H1 (cell line): ENCODE measurements at regions not wholly inside any gene's neighbourhood (a gene's known extent, or its start where the extent isn't known, plus 50 kb on each side); places are given as distances from the start of the nearest gene placed in this dataset.

Experiments
- CTCF ChIA-PET: fragments of 300-600 bp; sonication (Branson Sonifier 250); formaldehyde crosslinking; loops from one replicate; lab custom pipeline; 2021; ENCODE audit not compliant: partially characterized antibody; lab: Charles Lee
- POLR2A ChIA-PET: fragments of 300-600 bp; sonication (Branson Sonifier 250); formaldehyde crosslinking; loops from one replicate; lab custom pipeline; 2021; ENCODE audit warnings: inconsistent platforms; ENCODE audit not compliant: partially characterized antibody; lab: Charles Lee
- DNase-seq, 2 experiments: peaks; one replicate each; pipeline versions ENCODE4 v3.0.0 to v3.0.0-alpha.2; 2010 to 2022; ENCODE audit warnings: low spot score in 2 of 2, low read depth in 1 of 2, mixed read lengths in 1 of 2
- FAIRE-seq: peaks from 2 replicates; lab custom pipeline; 2011; peaks lifted over from hg19 to GRCh38; lab: Jason Lieb, UNC
- H2AFZ ChIP-seq: 2 replicates; pipeline ENCODE4 v1.8.1; 2012; ENCODE audit warnings: low read length, inconsistent platforms
- H2AK5ac ChIP-seq: 2 replicates; pipeline ENCODE4 v1.6.1; 2013; ENCODE audit warnings: low read depth, low read length
- H2BK120ac ChIP-seq: replicated peaks from 2 replicates; pipeline ENCODE3; 2013; ENCODE audit warnings: low read depth, low read length, inconsistent platforms
- H2BK12ac ChIP-seq: 2 replicates; pipeline ENCODE4 v1.6.1; 2013; ENCODE audit warnings: low read depth, low read length
- H2BK15ac ChIP-seq: 2 replicates; pipeline ENCODE4 v1.6.1; 2013; ENCODE audit warnings: low read length
- H2BK20ac ChIP-seq: 2 replicates; pipeline ENCODE4 v1.6.1; 2013; ENCODE audit warnings: low read length
- H2BK5ac ChIP-seq: 2 replicates; pipeline ENCODE4 v1.6.1; 2013; ENCODE audit warnings: low read depth, low read length
- H3K14ac ChIP-seq: 2 replicates; pipeline ENCODE4 v1.6.1; 2013; ENCODE audit warnings: inconsistent platforms; ENCODE audit not compliant: insufficient read length
- H3K18ac ChIP-seq: 2 replicates; pipeline ENCODE4 v1.6.1; 2013; ENCODE audit warnings: low read length; ENCODE audit errors: extremely low read depth
- H3K23ac ChIP-seq: 2 replicates; pipeline ENCODE4 v1.6.1; 2013; ENCODE audit warnings: inconsistent platforms; ENCODE audit not compliant: insufficient read length
- H3K23me2 ChIP-seq: 2 replicates; pipeline ENCODE4 v1.6.1; 2013; ENCODE audit warnings: low read depth, low read length
- H3K27ac ChIP-seq: 2 replicates; pipeline ENCODE4 v1.6.1; 2011; ENCODE audit warnings: low read depth, low read length, inconsistent platforms
- H3K27me3 ChIP-seq, 4 experiments: replicated peaks in 1 of 4; 1 replicate in 1 of 4; 2 replicates in 3 of 4; pipeline versions ENCODE4 v1.6.1 to v1.8.1; 2011 to 2013; ENCODE audit warnings: low read length in 3 of 4, mild to moderate bottlenecking in 3 of 4, inconsistent platforms in 2 of 4, mixed read lengths in 2 of 4, moderate library complexity in 1 of 4; ENCODE audit not compliant: control insufficient read depth in 3 of 4, insufficient read depth in 3 of 4; ENCODE audit errors: extremely low read depth in 1 of 4
- H3K36me3 ChIP-seq, 4 experiments: 2 replicates each; pipeline versions ENCODE4 v1.6.1 to v1.8.1; 2011 to 2013; ENCODE audit warnings: mild to moderate bottlenecking in 4 of 4, low read length in 3 of 4, moderate library complexity in 2 of 4, control low read depth in 1 of 4, inconsistent platforms in 1 of 4; ENCODE audit not compliant: insufficient read depth in 4 of 4, control insufficient read depth in 2 of 4
- H3K4ac ChIP-seq: replicated peaks from 2 replicates; pipeline ENCODE3; 2013; ENCODE audit warnings: low read length, low read depth, mixed read lengths, inconsistent platforms; ENCODE audit not compliant: insufficient read length
- H3K4me1 ChIP-seq, 4 experiments: replicated peaks in 1 of 4; 1 replicate in 1 of 4; 2 replicates in 3 of 4; pipeline versions ENCODE4 v1.6.1 to v1.8.1; 2011 to 2013; ENCODE audit warnings: low read length in 3 of 4, inconsistent platforms in 2 of 4, mixed read lengths in 1 of 4; ENCODE audit not compliant: insufficient read depth in 4 of 4, control insufficient read depth in 3 of 4
- H3K4me2 ChIP-seq, 2 experiments: 2 replicates each; pipeline versions ENCODE4 v1.6.1 to v1.8.1; 2011 to 2013; ENCODE audit warnings: low read depth in 2 of 2, low read length in 2 of 2, control low read depth in 1 of 2, inconsistent platforms in 1 of 2, mild to moderate bottlenecking in 1 of 2; ENCODE audit not compliant: insufficient read depth in 1 of 2
- H3K4me3 ChIP-seq, 4 experiments: fragments of 200-600, 300-600 bp in 1 of 4; sonication (generic), shearing (Covaris generic), sonication (Bioruptor Twin) in 1 of 4; 2 replicates each; pipeline versions ENCODE4 v1.5.1 to v1.8.1; 2011 to 2016; ENCODE audit warnings: low read length in 4 of 4, low read depth in 3 of 4, control low read depth in 2 of 4, inconsistent platforms in 2 of 4, mild to moderate bottlenecking in 2 of 4, mixed read lengths in 1 of 4, moderate library complexity in 1 of 4; ENCODE audit not compliant: insufficient read depth in 2 of 4; ENCODE audit errors: extremely low read depth in 1 of 4
- H3K56ac ChIP-seq: replicated peaks from 2 replicates; pipeline ENCODE3; 2013; ENCODE audit warnings: low read depth, mild to moderate bottlenecking, mixed read lengths, low read length, inconsistent platforms; ENCODE audit not compliant: insufficient read length
- H3K79me1 ChIP-seq: 2 replicates; pipeline ENCODE4 v1.6.1; 2013; ENCODE audit warnings: low read depth, low read length, control low read depth
- H3K79me2 ChIP-seq, 2 experiments: 2 replicates each; pipeline versions ENCODE4 v1.6.1 to v1.8.1; 2012 to 2013; ENCODE audit warnings: low read length in 2 of 2, mild to moderate bottlenecking in 2 of 2, inconsistent platforms in 1 of 2; ENCODE audit not compliant: insufficient read depth in 2 of 2, control insufficient read depth in 1 of 2
- H3K9ac ChIP-seq, 4 experiments: replicated peaks in 1 of 4; 1 replicate in 1 of 4; 2 replicates in 3 of 4; pipeline versions ENCODE4 v1.6.1 to v1.8.1; 2011 to 2013; ENCODE audit warnings: low read depth in 3 of 4, low read length in 3 of 4, control low read depth in 2 of 4, mild to moderate bottlenecking in 2 of 4, moderate library complexity in 2 of 4, inconsistent platforms in 1 of 4; ENCODE audit errors: extremely low read depth in 1 of 4
- H3K9me3 ChIP-seq, 2 experiments: 2 replicates each; pipeline versions ENCODE4 v1.6.1 to v1.8.1; 2012 to 2013; ENCODE audit warnings: mild to moderate bottlenecking in 2 of 2, moderate library complexity in 2 of 2, control low read depth in 1 of 2, inconsistent platforms in 1 of 2, low read depth in 1 of 2, low read length in 1 of 2, mixed read lengths in 1 of 2; ENCODE audit not compliant: insufficient read depth in 2 of 2
- H4K20me1 ChIP-seq, 2 experiments: replicated peaks in 1 of 2; 2 replicates each; pipeline versions ENCODE3 to v1.8.1; 2011 to 2013; ENCODE audit warnings: inconsistent platforms in 2 of 2, low read length in 2 of 2, mild to moderate bottlenecking in 1 of 2; ENCODE audit not compliant: insufficient read depth in 2 of 2, control insufficient read depth in 1 of 2
- H4K5ac ChIP-seq: 2 replicates; pipeline ENCODE4 v1.6.1; 2013; ENCODE audit warnings: low read length, low read depth, mixed read lengths, inconsistent platforms; ENCODE audit not compliant: insufficient read length
- H4K8ac ChIP-seq: 2 replicates; pipeline ENCODE4 v1.8.0; 2013; ENCODE audit warnings: mild to moderate bottlenecking, moderate library complexity, low read length, inconsistent platforms; ENCODE audit not compliant: insufficient read depth; ENCODE audit errors: extremely low read depth
- H4K91ac ChIP-seq: replicated peaks from 2 replicates; pipeline ENCODE3; 2013; ENCODE audit warnings: low read length, mixed read lengths, inconsistent platforms; ENCODE audit not compliant: insufficient read length
- CBX5 ChIP-seq: fragments of 300-800, 300-1000 bp; sonication (generic); IDR thresholded peaks from 2 replicates; pipeline ENCODE4 v1.7.1; 2016; ENCODE audit warnings: antibody characterized with exemption, low read length, low read depth
- CHD2 ChIP-seq: IDR thresholded peaks from 2 replicates; pipeline ENCODE4 v1.6.1; 2012; ENCODE audit warnings: low read length, improper control_type of control experiment
- FOSL1 ChIP-seq: IDR thresholded peaks from 2 replicates; pipeline ENCODE4 v1.6.1; 2011; ENCODE audit warnings: mild to moderate bottlenecking, low read depth, low read length, moderate library complexity; ENCODE audit not compliant: insufficient read depth
- JUN ChIP-seq: IDR thresholded peaks from 2 replicates; pipeline ENCODE4 v1.6.1; 2011; ENCODE audit warnings: low read depth, mild to moderate bottlenecking, improper control_type of control experiment, low read length
- MAFK ChIP-seq: IDR thresholded peaks from 2 replicates; pipeline ENCODE4 v1.6.1; 2012; ENCODE audit warnings: low read depth, mild to moderate bottlenecking, improper control_type of control experiment, low read length
- NANOG ChIP-seq: IDR thresholded peaks from 2 replicates; pipeline ENCODE4 v1.6.1; 2011; ENCODE audit warnings: low read length, low read depth, mild to moderate bottlenecking, inconsistent platforms; ENCODE audit not compliant: insufficient read depth, poor library complexity, severe bottlenecking
- NRF1 ChIP-seq: IDR thresholded peaks from 2 replicates; pipeline ENCODE4 v1.6.1; 2011; ENCODE audit warnings: mild to moderate bottlenecking, low read depth, low read length, improper control_type of control experiment
- SIRT6 ChIP-seq: IDR thresholded peaks from one replicate; pipeline ENCODE4 v1.7.1; 2012; ENCODE audit warnings: low read length, inconsistent platforms
- SIX5 ChIP-seq: IDR thresholded peaks from 2 replicates; pipeline ENCODE4 v1.6.1; 2011; ENCODE audit warnings: mild to moderate bottlenecking, low read depth, low read length
- TCF12 ChIP-seq: IDR thresholded peaks from 2 replicates; pipeline ENCODE4 v1.6.1; 2011; ENCODE audit warnings: low read depth, mild to moderate bottlenecking, low read length
- ZNF274 ChIP-seq: IDR thresholded peaks from 2 replicates; pipeline ENCODE4 v1.7.0; 2012; ENCODE audit warnings: low read length, borderline replicate concordance; ENCODE audit errors: extremely low read depth
- WGBS, 2 experiments: shearing (Covaris generic) in 1 of 2; methylation state at CpG; one replicate each; pipeline versions ENCODE4 v1.1.6 to v1.1.7; 2013 to 2015; ENCODE audit warnings: low lambda C conversion rate in 2 of 2, mixed read lengths in 2 of 2, inconsistent platforms in 1 of 2, low coverage in 1 of 2, missing lambda C conversion rate in 1 of 2; ENCODE audit not compliant: insufficient replicate concordance in 2 of 2, insufficient coverage in 1 of 2, insufficient read length in 1 of 2; ENCODE audit errors: extremely low coverage in 1 of 2, missing lambda C conversion rate in 1 of 2; 5-methylcytosine and 5-hydroxymethylcytosine counted together

GRCh38 chr12:119932921-119933320, 55.8 kb upstream of the CIT start:
- Histone ChIP-seq H3K9me3 (no peaks in the 10 kb centered on the region), H3K36me3 (no peaks in the 10 kb centered on the region), H3K4ac (no peak overlapping the region), H3K23ac (no peak overlapping the region), H3K18ac (no peak overlapping the region), H4K8ac (no peak overlapping the region), H4K91ac (no peak overlapping the region), H2AK5ac (no peak overlapping the region), H2AFZ (no peak overlapping the region), H3K23me2 (no peaks in the 10 kb centered on the region), H3K4me3 (no peak overlapping the region), H4K20me1 (no peaks in the 10 kb centered on the region), H2BK120ac (no peak overlapping the region), H3K56ac (no peak overlapping the region), H3K14ac (no peak overlapping the region), H3K27me3 (no peaks in the 10 kb centered on the region), H2BK15ac (no peak overlapping the region), H3K79me1 (no peaks in the 10 kb centered on the region), H3K4me1 (no peaks in the 10 kb centered on the region), H4K5ac (no peak overlapping the region), H2BK20ac (no peak overlapping the region), H3K27ac (no peak overlapping the region), H2BK12ac (no peak overlapping the region), H3K79me2 (no peaks in the 10 kb centered on the region), H3K4me2 (no peak overlapping the region), H2BK5ac (no peak overlapping the region), H3K9ac (no peak overlapping the region)
- ChIA-PET POLR2A (no interaction called here), CTCF (no interaction called here)
- DNase-seq (no peak), FAIRE-seq (no peak)
- TF ChIP-seq CBX5 (no peak), MAFK (no peak), JUN (no peak), NRF1 (no peak), FOSL1 (no peak), SIX5 (no peak), TCF12 (no peak), CHD2 (no peak), NANOG (no peak), ZNF274 (no peak), SIRT6 (no peak)
- WGBS, 2 experiments: 89% methylated on average over 3 of the region's 3 CpGs; no CpG with 5 or more reads in 1 of the 2 experiments
